ENCODE measurements at regions not wholly inside any gene's neighbourhood (a gene's known extent, or its start where the extent isn't known, plus 50 kb on each side); places are given as distances from the start of the nearest gene placed in this dataset.

DNA sequence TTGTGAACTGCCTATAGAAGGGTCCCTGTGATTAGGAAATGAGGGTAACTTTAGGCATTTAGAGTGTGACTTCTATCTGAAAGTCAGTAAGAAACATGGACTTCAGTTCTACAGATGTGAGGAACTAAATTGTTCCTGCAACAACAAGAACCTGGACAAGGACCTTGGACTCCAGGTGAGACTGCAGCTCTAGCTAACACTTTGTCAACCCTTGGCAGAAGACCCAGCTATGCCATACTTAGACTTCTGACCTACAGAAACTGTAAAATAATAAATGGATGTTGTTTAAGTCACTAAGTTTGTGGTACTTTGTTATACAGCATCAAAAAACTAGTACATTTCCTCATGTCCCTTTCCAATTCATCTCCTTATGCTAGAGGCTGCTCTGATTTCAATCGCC is 580.8 kb downstream of the IQCM start:
- DNase-seq, result peak in 1 of 2 donors; percentile 7
- no peak for FAIRE-seq
- H3K36me3 ChIP-seq (ENCODE audit: control insufficient read depth in 3 of 3, insufficient read depth in 2 of 3, low read depth in 1 of 3, low read length in 3 of 3), result no peaks in the 10 kb centered on the region
- no peak overlapping the region for H3K4me3 ChIP-seq (ENCODE audit: low read depth in 1 of 3, low read length in 3 of 3)
- no peak overlapping the region for H3K27ac ChIP-seq (ENCODE audit: low read depth in 1 of 3, low read length in 2 of 3)
- no peaks in the 10 kb centered on the region for H3K27me3 ChIP-seq (ENCODE audit: control insufficient read depth in 3 of 3, insufficient read depth in 3 of 3, low read length in 3 of 3)
- WGBS, 3 donors, result 91 to 100% (median 91%) methylated on average over 1 of the region's 1 CpG
- H3K4me1 ChIP-seq (ENCODE audit: control insufficient read depth in 3 of 3, insufficient read depth in 2 of 3, low read depth in 1 of 3, low read length in 2 of 3), result no peaks in the 10 kb centered on the region
- no peaks in the 10 kb centered on the region for H3K9me3 ChIP-seq (ENCODE audit: control insufficient read depth in 2 of 2, insufficient read depth in 1 of 2, low read depth in 1 of 2, low read length in 1 of 2)

- Histone ChIP-seq H3K36me3 (ENCODE audit: control insufficient read depth in 3 of 3, insufficient read depth in 2 of 3, low read depth in 1 of 3, low read length in 3 of 3) (no peaks in the 10 kb centered on the region), H3K9me3 (ENCODE audit: control insufficient read depth in 2 of 2, insufficient read depth in 1 of 2, low read depth in 1 of 2, low read length in 1 of 2) (peaks cover 0 to 8% of the 10 kb centered on the region in 2 donors), H3K27ac (ENCODE audit: low read depth in 1 of 3, low read length in 2 of 3) (no peak overlapping the region), H3K4me3 (ENCODE audit: low read depth in 1 of 3, low read length in 3 of 3) (no peak overlapping the region), H3K4me1 (ENCODE audit: control insufficient read depth in 3 of 3, insufficient read depth in 2 of 3, low read depth in 1 of 3, low read length in 2 of 3) (no peaks in the 10 kb centered on the region), H3K27me3 (ENCODE audit: control insufficient read depth in 3 of 3, insufficient read depth in 3 of 3, low read length in 3 of 3) (no peaks in the 10 kb centered on the region)
- DNase-seq, result no peak
- no peak for FAIRE-seq
Observed at GRCh38 chr4:149223659-149224058, 592.0 kb downstream of the IQCM start.

DNA sequence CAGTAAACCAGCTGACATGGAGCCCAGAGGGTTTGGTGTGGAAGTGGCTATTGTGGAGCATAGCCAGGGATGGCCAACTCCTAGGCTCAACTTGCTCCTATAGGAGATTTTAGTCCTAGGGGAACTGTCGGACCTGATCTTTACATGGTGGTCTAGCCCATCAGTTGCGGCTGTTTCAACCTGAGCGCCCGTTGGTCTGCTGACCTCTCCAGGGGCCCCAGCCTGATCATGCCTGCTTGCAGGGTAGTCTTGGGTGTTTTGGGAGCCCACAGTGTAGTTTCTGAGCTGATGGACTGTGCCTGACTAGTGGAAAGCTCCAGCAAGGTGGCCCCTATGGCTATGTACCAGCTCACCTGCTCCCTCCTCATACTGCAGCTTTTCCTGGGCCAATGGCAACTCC is 597.0 kb downstream of the IQCM start:
- no peak overlapping the region for H3K4me3 ChIP-seq (ENCODE audit: low read depth in 1 of 3, low read length in 3 of 3)
- FAIRE-seq (no peak), DNase-seq (no peak)
- 91 to 100% (median 95%) methylated on average over 4 of the region's 4 CpGs for WGBS, 3 donors
- no peak overlapping the region for H3K27ac ChIP-seq (ENCODE audit: low read depth in 1 of 3, low read length in 2 of 3)
- H3K9me3 ChIP-seq (ENCODE audit: control insufficient read depth in 2 of 2, insufficient read depth in 1 of 2, low read depth in 1 of 2, low read length in 1 of 2), result peaks cover 0 to 15% of the 10 kb centered on the region in 2 donors
- H3K4me1 ChIP-seq (ENCODE audit: control insufficient read depth in 3 of 3, insufficient read depth in 2 of 3, low read depth in 1 of 3, low read length in 2 of 3), result no peaks in the 10 kb centered on the region
- no peaks in the 10 kb centered on the region for H3K27me3 ChIP-seq (ENCODE audit: control insufficient read depth in 3 of 3, insufficient read depth in 3 of 3, low read length in 3 of 3)
- no peaks in the 10 kb centered on the region for H3K36me3 ChIP-seq (ENCODE audit: control insufficient read depth in 3 of 3, insufficient read depth in 2 of 3, low read depth in 1 of 3, low read length in 3 of 3)

- Histone ChIP-seq H3K4me1 (ENCODE audit: control insufficient read depth in 3 of 3, insufficient read depth in 2 of 3, low read depth in 1 of 3, low read length in 2 of 3) (no peaks in the 10 kb centered on the region), H3K27ac (ENCODE audit: low read depth in 1 of 3, low read length in 2 of 3) (no peak overlapping the region), H3K36me3 (ENCODE audit: control insufficient read depth in 3 of 3, insufficient read depth in 2 of 3, low read depth in 1 of 3, low read length in 3 of 3) (no peaks in the 10 kb centered on the region), H3K4me3 (ENCODE audit: low read depth in 1 of 3, low read length in 3 of 3) (no peak overlapping the region), H3K27me3 (ENCODE audit: control insufficient read depth in 3 of 3, insufficient read depth in 3 of 3, low read length in 3 of 3) (no peaks in the 10 kb centered on the region), H3K9me3 (ENCODE audit: control insufficient read depth in 2 of 2, insufficient read depth in 1 of 2, low read depth in 1 of 2, low read length in 1 of 2) (peaks cover 0 to 13% of the 10 kb centered on the region in 2 donors)
- FAIRE-seq, result no peak
- no peak for DNase-seq
Observed at GRCh38 chr4:149214301-149214700, 601.3 kb downstream of the IQCM start.

DNA sequence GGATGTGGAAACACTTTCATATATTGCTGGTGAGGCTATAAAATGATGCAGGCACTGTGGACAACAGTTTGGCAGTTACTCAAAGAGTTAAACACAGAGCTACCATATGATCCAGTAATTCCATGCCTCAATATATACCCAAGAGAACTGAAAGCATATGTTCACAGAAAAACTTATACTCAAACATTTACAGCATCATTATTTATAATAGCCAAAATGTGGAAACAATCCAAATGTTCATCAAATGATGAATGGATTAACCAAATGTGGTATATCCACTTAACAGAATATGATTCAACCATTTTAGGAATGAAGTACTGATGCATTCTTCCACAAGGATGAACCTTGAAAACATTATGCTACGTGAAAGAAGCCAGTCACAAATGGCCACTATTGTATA is 603.8 kb downstream of the IQCM start:
- WGBS, 3 donors, result 62 to 87% (median 67%) methylated on average over 1 of the region's 1 CpG
- Histone ChIP-seq H3K9me3 (ENCODE audit: control insufficient read depth in 2 of 2, insufficient read depth in 1 of 2, low read depth in 1 of 2, low read length in 1 of 2) (no peaks in the 10 kb centered on the region), H3K27ac (ENCODE audit: low read depth in 1 of 3, low read length in 2 of 3) (no peak overlapping the region), H3K27me3 (ENCODE audit: control insufficient read depth in 3 of 3, insufficient read depth in 3 of 3, low read length in 3 of 3) (no peaks in the 10 kb centered on the region), H3K36me3 (ENCODE audit: control insufficient read depth in 3 of 3, insufficient read depth in 2 of 3, low read depth in 1 of 3, low read length in 3 of 3) (no peaks in the 10 kb centered on the region), H3K4me1 (ENCODE audit: control insufficient read depth in 3 of 3, insufficient read depth in 2 of 3, low read depth in 1 of 3, low read length in 2 of 3) (no peaks in the 10 kb centered on the region), H3K4me3 (ENCODE audit: low read depth in 1 of 3, low read length in 3 of 3) (no peak overlapping the region)
- FAIRE-seq (no peak), DNase-seq (no peak)

- Histone ChIP-seq H3K9me3 (ENCODE audit: control insufficient read depth in 2 of 2, insufficient read depth in 1 of 2, low read depth in 1 of 2, low read length in 1 of 2) (no peaks in the 10 kb centered on the region), H3K36me3 (ENCODE audit: control insufficient read depth in 3 of 3, insufficient read depth in 2 of 3, low read depth in 1 of 3, low read length in 3 of 3) (no peaks in the 10 kb centered on the region), H3K4me1 (ENCODE audit: control insufficient read depth in 3 of 3, insufficient read depth in 2 of 3, low read depth in 1 of 3, low read length in 2 of 3) (no peaks in the 10 kb centered on the region), H3K27me3 (ENCODE audit: control insufficient read depth in 3 of 3, insufficient read depth in 3 of 3, low read length in 3 of 3) (no peaks in the 10 kb centered on the region), H3K4me3 (ENCODE audit: low read depth in 1 of 3, low read length in 3 of 3) (no peak overlapping the region), H3K27ac (ENCODE audit: low read depth in 1 of 3, low read length in 2 of 3) (peak overlapping the region in 1 of 3 donors; percentile 32)
- WGBS, 3 donors, result 15 to 28% (median 24%) methylated on average over 4 of the region's 4 CpGs
- DNase-seq (peak in 1 of 2 donors; percentile 70), FAIRE-seq (no peak)
Observed at GRCh38 chr4:149203256-149204001, 612.2 kb downstream of the IQCM start.

DNA sequence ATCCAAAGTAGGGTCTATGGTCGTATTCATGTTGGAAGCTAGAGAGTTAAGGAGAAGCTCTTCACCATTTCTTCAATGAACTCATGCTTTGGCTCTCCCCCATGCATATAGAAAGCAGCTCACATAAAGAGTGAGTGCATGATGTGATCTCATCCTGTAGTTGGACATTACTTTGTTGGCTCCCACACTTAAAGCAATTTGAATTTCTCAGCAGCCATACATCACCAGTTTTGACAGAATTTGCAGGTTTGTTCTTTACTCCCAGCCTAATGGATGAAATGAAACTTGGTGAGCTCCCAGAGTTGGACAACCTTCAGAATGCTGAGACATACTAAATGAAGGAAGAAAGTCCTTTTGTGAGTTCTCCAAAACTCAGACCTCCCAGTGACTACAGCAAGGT is 613.5 kb downstream of the IQCM start:
- H3K27me3 ChIP-seq (ENCODE audit: control insufficient read depth in 3 of 3, insufficient read depth in 3 of 3, low read length in 3 of 3), result no peaks in the 10 kb centered on the region
- FAIRE-seq (no peak), DNase-seq (no peak)
- H3K36me3 ChIP-seq (ENCODE audit: control insufficient read depth in 3 of 3, insufficient read depth in 2 of 3, low read depth in 1 of 3, low read length in 3 of 3), result no peaks in the 10 kb centered on the region
- no peaks in the 10 kb centered on the region for H3K9me3 ChIP-seq (ENCODE audit: control insufficient read depth in 2 of 2, insufficient read depth in 1 of 2, low read depth in 1 of 2, low read length in 1 of 2)
- no peaks in the 10 kb centered on the region for H3K4me1 ChIP-seq (ENCODE audit: control insufficient read depth in 3 of 3, insufficient read depth in 2 of 3, low read depth in 1 of 3, low read length in 2 of 3)
- H3K27ac ChIP-seq (ENCODE audit: low read depth in 1 of 3, low read length in 2 of 3), result no peak overlapping the region
- H3K4me3 ChIP-seq (ENCODE audit: low read depth in 1 of 3, low read length in 3 of 3), result no peak overlapping the region
- WGBS, 3 donors, result 20 to 52% (median 29%) methylated on average over 1 of the region's 1 CpG

- DNase-seq (no peak), FAIRE-seq (no peak)
- H3K36me3 ChIP-seq (ENCODE audit: control insufficient read depth in 3 of 3, insufficient read depth in 2 of 3, low read depth in 1 of 3, low read length in 3 of 3), result no peaks in the 10 kb centered on the region
- no peaks in the 10 kb centered on the region for H3K9me3 ChIP-seq (ENCODE audit: control insufficient read depth in 2 of 2, insufficient read depth in 1 of 2, low read depth in 1 of 2, low read length in 1 of 2)
- H3K27ac ChIP-seq (ENCODE audit: low read depth in 1 of 3, low read length in 2 of 3), result no peak overlapping the region
- no peak overlapping the region for H3K4me3 ChIP-seq (ENCODE audit: low read depth in 1 of 3, low read length in 3 of 3)
- H3K4me1 ChIP-seq (ENCODE audit: control insufficient read depth in 3 of 3, insufficient read depth in 2 of 3, low read depth in 1 of 3, low read length in 2 of 3), result no peaks in the 10 kb centered on the region
- 66 to 84% (median 73%) methylated on average over 3 of the region's 3 CpGs for WGBS, 3 donors
- H3K27me3 ChIP-seq (ENCODE audit: control insufficient read depth in 3 of 3, insufficient read depth in 3 of 3, low read length in 3 of 3), result no peaks in the 10 kb centered on the region
Observed at GRCh38 chr4:149199594-149199993, 616.0 kb downstream of the IQCM start.

DNA sequence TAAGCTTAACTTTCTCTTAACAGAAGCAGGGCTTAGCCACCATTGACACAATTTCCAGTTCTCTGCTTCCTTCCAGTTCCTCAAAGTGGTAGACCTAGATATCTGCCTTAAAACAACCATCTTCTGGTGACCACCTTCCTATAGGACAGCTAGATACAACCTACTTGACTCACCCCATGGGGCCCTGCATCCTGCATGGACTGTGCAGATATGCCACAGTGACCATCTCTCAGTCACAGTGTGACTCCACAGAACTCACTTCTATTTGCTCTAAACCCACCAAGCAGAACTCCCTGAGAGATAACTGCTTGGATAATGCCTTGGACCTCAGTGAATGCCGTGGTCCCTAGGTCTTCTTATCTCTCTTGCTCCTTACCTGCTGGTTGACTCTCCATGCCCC is 621.6 kb downstream of the IQCM start:
- no peak for FAIRE-seq
- WGBS, 3 donors, result 57 to 73% (median 59%) methylated on average over 1 of the region's 1 CpG

More for the DNA sequence above, 621.6 kb downstream of the IQCM start:
- Histone ChIP-seq H3K36me3 (ENCODE audit: control insufficient read depth in 3 of 3, insufficient read depth in 2 of 3, low read depth in 1 of 3, low read length in 3 of 3) (no peaks in the 10 kb centered on the region), H3K4me3 (ENCODE audit: low read depth in 1 of 3, low read length in 3 of 3) (no peak overlapping the region), H3K9me3 (ENCODE audit: control insufficient read depth in 2 of 2, insufficient read depth in 1 of 2, low read depth in 1 of 2, low read length in 1 of 2) (no peaks in the 10 kb centered on the region), H3K27me3 (ENCODE audit: control insufficient read depth in 3 of 3, insufficient read depth in 3 of 3, low read length in 3 of 3) (no peaks in the 10 kb centered on the region), H3K27ac (ENCODE audit: low read depth in 1 of 3, low read length in 2 of 3) (no peak overlapping the region), H3K4me1 (ENCODE audit: control insufficient read depth in 3 of 3, insufficient read depth in 2 of 3, low read depth in 1 of 3, low read length in 2 of 3) (no peaks in the 10 kb centered on the region)
- DNase-seq, result no peak
